Stomach (tissue), 8 donors: ENCODE measurements at regions not wholly inside any gene's neighbourhood (a gene's known extent, or its start where the extent isn't known, plus 50 kb on each side); places are given as distances from the start of the nearest gene placed in this dataset.
A peak's percentile ranks its signal among the peaks of the same experiment; 100 is the strongest.

Experiments
- DNase-seq, 2 donors: peaks; one replicate each; pipeline versions ENCODE4 v3.0.0 to v3.0.0-alpha.2; 2013 to 2019
- H3K27ac ChIP-seq, 5 donors: fragments of 200-600 bp in 4 of 5; sonication (generic) in 4 of 5; one replicate each; pipeline ENCODE4 v1.5.1; 2013 to 2019; ENCODE audit warnings: mild to moderate bottlenecking in 1 of 5, moderate library complexity in 1 of 5
- H3K27me3 ChIP-seq, 3 donors: fragments of 200-600 bp; sonication (generic); one replicate each; pipeline ENCODE4 v1.5.1; 2017 to 2019; ENCODE audit warnings: mixed run types in 1 of 3
- H3K36me3 ChIP-seq, 4 donors: fragments of 200-600 bp; sonication (generic); 1 replicate in 3 of 4; 2 replicates in 1 of 4; pipeline ENCODE4 v1.5.1; 2016 to 2019
- H3K4me1 ChIP-seq, 4 donors: fragments of 200-600 bp; sonication (generic); one replicate each; pipeline ENCODE4 v1.5.1; 2016 to 2019
- H3K4me3 ChIP-seq, 4 donors: fragments of 200-600 bp; sonication (generic) in 3 of 4; one replicate each; pipeline ENCODE4 v1.5.1; 2016 to 2019; ENCODE audit warnings: mild to moderate bottlenecking in 1 of 4
- H3K9me3 ChIP-seq, 4 donors: fragments of 200-600 bp; sonication (generic); one replicate each; pipeline ENCODE4 v1.5.1; 2016 to 2019
- EP300 ChIP-seq: sonication (generic); formaldehyde crosslinking; IDR thresholded peaks from one replicate; pipeline ENCODE4 v1.6.1; 2017; ENCODE audit warnings: antibody characterized with exemption
- POLR2A ChIP-seq, 4 donors: fragments of 450-650 bp; IDR thresholded peaks; one replicate each; pipeline ENCODE4 v1.6.1; 2016; ENCODE audit warnings: antibody characterized with exemption in 4 of 4, control low read depth in 2 of 4, mild to moderate bottlenecking in 1 of 4, moderate library complexity in 1 of 4
- POLR2AphosphoS5 ChIP-seq, 3 donors: sonication (generic); formaldehyde crosslinking; IDR thresholded peaks; one replicate each; pipeline ENCODE4 v1.6.1; 2016; ENCODE audit warnings: antibody characterized with exemption in 3 of 3
- WGBS, 5 donors: extraction: QIAGEN DNeasy Blood & Tissue Kit in 3 of 5; methylation state at CpG; one replicate each; pipeline versions ENCODE4 v1.1.5 to v1.1.7; 2013 to 2018; 5-methylcytosine and 5-hydroxymethylcytosine counted together
- intact Hi-C: fragments of 100-400 bp; cut with DNase I; formaldehyde crosslinking; loops from one replicate; pipeline ENCODE4 v1.15.1; 2023; ENCODE audit warnings: low total_unique reads
- TF ChIP-seq, protein P1 (sequence below), 7 experiments: fragments of 450-650 bp in 4 of 7; fragments of 200-600 bp in 3 of 7; sonication (generic) in 3 of 7; IDR thresholded peaks; one replicate each; pipeline ENCODE4 v1.5.1; 2016 to 2019; ENCODE audit warnings: antibody characterized with exemption in 7 of 7, control low read depth in 2 of 7, mild to moderate bottlenecking in 1 of 7
- donor health status: healthy with polysubstance abuse.
- donor health status: Bipolar disorder and iron deficiency.
- donor health status: healthy.

DNA sequence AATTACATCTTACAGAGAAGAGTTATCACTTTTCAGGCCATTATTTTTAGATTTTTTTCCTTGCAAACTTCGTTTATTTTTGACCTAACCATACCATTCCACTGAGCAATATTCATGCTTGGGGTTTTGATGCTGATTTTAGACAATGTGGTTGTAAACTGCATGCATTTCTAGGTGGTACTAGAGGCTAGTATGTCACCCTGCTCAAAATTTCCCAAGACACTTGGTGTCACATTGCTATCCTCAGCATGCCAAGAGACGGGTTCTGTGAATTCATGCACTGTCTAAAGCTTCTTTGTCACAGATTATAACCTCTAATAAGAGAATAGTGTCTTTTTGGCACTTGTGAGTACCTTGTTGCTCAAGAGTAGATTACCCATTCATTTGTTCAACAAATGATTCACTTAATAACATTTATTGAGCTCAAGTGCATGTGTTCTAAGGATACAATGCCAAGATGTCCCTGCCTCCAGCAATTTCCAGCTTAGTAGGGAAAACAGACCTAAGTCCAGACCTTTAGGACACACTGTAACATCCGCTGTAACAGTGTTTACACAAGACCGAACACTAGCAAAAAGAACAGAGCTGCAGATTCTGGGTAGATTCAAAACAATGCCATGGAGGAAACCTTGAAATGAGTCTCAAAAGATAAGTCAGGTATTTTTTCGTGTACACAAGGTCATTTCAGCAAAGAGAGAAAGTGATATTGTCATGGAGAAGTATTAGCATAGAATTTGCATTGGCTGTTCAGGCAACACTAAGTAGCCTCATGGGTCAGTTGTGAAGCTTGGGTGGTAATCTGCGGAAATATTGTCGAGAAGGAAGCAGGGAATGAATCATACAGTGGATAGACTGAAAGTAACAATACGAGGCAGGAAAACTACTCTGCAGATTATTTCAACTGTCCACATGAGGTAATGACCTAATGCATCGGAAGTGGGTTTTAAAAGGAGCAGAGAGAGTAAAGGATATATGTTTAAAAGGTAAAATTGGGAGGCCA is 515.1 kb upstream of the ZFP42 start:
- Histone ChIP-seq H3K9me3 (no peaks in the 10 kb centered on the region), H3K36me3 (no peaks in the 10 kb centered on the region), H3K4me1 (peaks cover 0 to 41% (median 16%) of the 10 kb centered on the region in 4 donors), H3K27ac (peak overlapping the region in 2 of 5 donors; percentile 8 to 65), H3K4me3 (no peak overlapping the region), H3K27me3 (no peaks in the 10 kb centered on the region)
- no peak for TF ChIP-seq POLR2A (IDR thresholded peaks at IDR 0.05)
- peak in 1 of 3 donors; percentile 45 for TF ChIP-seq POLR2AphosphoS5 (IDR thresholded peaks at IDR 0.05)
- no peak for DNase-seq
- 35 to 53% (median 46%) methylated on average over 9 of the region's 9 CpGs for WGBS, 5 donors
- intact Hi-C loops, result no loop called here

DNA sequence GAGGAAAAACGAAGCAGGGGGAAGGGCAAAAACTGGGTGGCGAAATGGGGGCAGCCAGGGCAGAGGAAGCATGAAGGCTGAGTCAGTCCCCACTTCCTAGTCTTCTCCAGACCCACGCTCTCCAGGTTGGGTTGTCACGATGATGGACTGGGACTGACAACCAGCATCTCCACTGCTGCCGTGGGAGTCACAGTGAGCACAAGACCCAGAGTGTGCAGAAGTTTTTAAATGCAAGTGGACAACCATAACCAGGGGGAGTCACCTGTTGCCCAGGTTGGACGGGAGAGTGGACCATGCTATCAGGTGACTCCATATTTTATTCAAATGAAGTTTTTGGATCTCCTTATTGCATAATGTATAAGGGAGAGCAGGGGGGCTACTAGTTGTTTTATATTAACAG is 511.4 kb upstream of the ZFP42 start:
- H3K4me1 ChIP-seq, result peaks cover 0 to 24% (median 7%) of the 10 kb centered on the region in 4 donors
- H3K36me3 ChIP-seq, result no peaks in the 10 kb centered on the region
- intact Hi-C loops, result no loop called here
- no peak for DNase-seq
- TF ChIP-seq, protein P1, sequence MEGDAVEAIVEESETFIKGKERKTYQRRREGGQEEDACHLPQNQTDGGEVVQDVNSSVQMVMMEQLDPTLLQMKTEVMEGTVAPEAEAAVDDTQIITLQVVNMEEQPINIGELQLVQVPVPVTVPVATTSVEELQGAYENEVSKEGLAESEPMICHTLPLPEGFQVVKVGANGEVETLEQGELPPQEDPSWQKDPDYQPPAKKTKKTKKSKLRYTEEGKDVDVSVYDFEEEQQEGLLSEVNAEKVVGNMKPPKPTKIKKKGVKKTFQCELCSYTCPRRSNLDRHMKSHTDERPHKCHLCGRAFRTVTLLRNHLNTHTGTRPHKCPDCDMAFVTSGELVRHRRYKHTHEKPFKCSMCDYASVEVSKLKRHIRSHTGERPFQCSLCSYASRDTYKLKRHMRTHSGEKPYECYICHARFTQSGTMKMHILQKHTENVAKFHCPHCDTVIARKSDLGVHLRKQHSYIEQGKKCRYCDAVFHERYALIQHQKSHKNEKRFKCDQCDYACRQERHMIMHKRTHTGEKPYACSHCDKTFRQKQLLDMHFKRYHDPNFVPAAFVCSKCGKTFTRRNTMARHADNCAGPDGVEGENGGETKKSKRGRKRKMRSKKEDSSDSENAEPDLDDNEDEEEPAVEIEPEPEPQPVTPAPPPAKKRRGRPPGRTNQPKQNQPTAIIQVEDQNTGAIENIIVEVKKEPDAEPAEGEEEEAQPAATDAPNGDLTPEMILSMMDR (IDR thresholded peaks at IDR 0.05), result no peak
- TF ChIP-seq POLR2AphosphoS5 (IDR thresholded peaks at IDR 0.05) (no peak), EP300 (no peak), POLR2A (IDR thresholded peaks at IDR 0.05) (no peak)
- H3K27ac ChIP-seq, result no peak overlapping the region
- H3K4me3 ChIP-seq, result no peak overlapping the region
- H3K9me3 ChIP-seq, result peaks cover 0 to 8% (median 0%) of the 10 kb centered on the region in 4 donors
- 65 to 77% (median 73%) methylated on average over 5 to 6 of the region's 6 CpGs for WGBS, 5 donors
- H3K27me3 ChIP-seq, result no peaks in the 10 kb centered on the region

DNA sequence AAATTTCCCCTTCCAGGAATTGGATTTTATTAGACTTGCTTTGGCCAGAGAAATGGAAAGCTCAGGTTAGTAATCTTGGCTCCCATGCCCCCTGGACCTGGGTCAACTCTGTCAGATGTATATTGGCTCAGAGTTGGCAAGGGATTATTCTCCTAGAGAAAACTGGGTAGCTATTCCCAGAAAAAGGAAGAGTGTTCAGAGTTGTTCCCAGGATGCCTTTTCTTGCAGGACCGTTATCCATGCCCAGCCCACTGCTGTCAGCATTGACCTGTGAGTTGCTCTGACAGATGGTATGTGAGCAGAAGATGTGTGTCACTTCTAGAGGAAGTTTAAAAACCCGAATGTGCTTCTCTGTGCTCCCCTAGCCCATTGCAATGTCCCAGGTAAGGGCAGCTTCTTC is 509.9 kb upstream of the ZFP42 start:
- peaks cover 0 to 9% (median 0%) of the 10 kb centered on the region in 4 donors for H3K4me1 ChIP-seq
- DNase-seq, result no peak
- H3K4me3 ChIP-seq, result no peak overlapping the region
- no peak overlapping the region for H3K27ac ChIP-seq
- H3K9me3 ChIP-seq, result peaks cover 0 to 8% (median 0%) of the 10 kb centered on the region in 4 donors
- TF ChIP-seq, protein P1 (IDR thresholded peaks at IDR 0.05), result no peak
- no peak for TF ChIP-seq POLR2AphosphoS5 (IDR thresholded peaks at IDR 0.05)
- TF ChIP-seq EP300, result no peak
- no peak for TF ChIP-seq POLR2A (IDR thresholded peaks at IDR 0.05)
- H3K36me3 ChIP-seq, result no peaks in the 10 kb centered on the region
- intact Hi-C loops, result no loop called here
- WGBS, 5 donors, result 58 to 74% (median 70%) methylated on average over 2 of the region's 2 CpGs
- no peaks in the 10 kb centered on the region for H3K27me3 ChIP-seq

DNA sequence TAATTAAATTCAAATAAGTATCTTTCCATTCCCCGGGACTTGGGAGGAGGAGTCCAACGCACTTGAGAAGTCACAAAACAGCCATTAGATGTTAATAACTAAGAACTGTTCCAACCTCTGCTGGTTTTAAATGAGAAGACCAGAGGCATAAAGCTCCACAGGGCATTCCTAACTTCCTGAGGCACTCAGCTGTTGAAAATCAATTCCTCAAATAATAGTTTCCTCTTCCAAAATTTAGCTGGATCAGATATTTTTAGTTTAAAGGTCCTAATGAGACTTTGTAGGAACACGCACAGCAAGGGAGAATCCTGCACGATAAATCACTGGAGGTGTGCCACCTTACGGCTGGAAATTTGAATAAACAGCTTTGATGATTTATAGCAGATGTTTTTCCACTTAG is 504.3 kb upstream of the ZFP42 start:
- Histone ChIP-seq H3K9me3 (peaks cover 0 to 8% (median 0%) of the 10 kb centered on the region in 4 donors), H3K27me3 (no peaks in the 10 kb centered on the region), H3K27ac (no peak overlapping the region), H3K4me1 (no peaks in the 10 kb centered on the region), H3K36me3 (no peaks in the 10 kb centered on the region), H3K4me3 (no peak overlapping the region)
- intact Hi-C loops, result no loop called here
- TF ChIP-seq EP300 (no peak), POLR2AphosphoS5 (IDR thresholded peaks at IDR 0.05) (no peak), POLR2A (IDR thresholded peaks at IDR 0.05) (no peak)
- TF ChIP-seq, protein P1 (IDR thresholded peaks at IDR 0.05), result no peak
- 79 to 90% (median 84%) methylated on average over 5 of the region's 5 CpGs for WGBS, 5 donors
- DNase-seq, result no peak
